NCI-H2029 (cell line): ENCODE measurements at regions not wholly inside any gene's neighbourhood (a gene's known extent, or its start where the extent isn't known, plus 50 kb on each side); places are given as distances from the start of the nearest gene placed in this dataset.

Experiments
- DNase-seq: peaks from one replicate; lab custom pipeline; 2025; lab: John Stamatoyannopoulos, UW

DNA sequence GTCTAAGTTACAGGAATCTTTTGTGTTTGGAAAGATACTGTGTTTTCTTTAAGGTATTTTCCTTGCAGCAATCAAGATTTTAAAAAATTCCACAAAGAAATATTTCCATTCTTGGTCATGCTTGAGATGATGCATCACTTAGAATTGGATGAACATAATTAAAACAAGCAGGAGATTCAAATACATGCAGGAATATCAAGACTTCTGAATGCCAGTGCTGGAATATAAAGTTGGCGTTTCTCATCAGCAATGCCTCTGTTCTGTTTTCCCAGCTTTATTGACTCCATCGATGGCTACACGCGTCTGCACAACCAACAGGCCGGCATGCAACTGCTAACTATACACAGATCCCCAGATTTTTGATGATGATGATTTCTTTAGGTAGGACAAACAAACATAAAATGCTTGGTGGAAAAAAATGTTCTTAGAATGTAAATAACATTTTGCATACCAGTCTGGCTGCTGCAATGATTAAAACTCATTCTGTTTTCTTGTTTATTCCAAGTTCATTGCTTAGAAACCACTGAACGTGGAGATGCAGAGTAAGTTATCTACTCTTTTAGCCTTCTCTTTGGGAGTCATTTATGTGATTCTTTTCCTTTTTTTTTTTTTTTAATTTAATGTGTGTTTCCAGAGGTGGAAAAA lies 91.3 kb upstream of the FAM171A1 start:
- DNase-seq, result no peak

- no peak for DNase-seq
Observed at GRCh38 chr10:15461353-15462108, 90.4 kb upstream of the FAM171A1 start.

GRCh38 chr10:15460661-15461060 lies 89.6 kb upstream of the FAM171A1 start:
- DNase-seq, result no peak

GRCh38 chr10:15459218-15459617 lies 88.1 kb upstream of the FAM171A1 start:
- DNase-seq, result no peak

DNA sequence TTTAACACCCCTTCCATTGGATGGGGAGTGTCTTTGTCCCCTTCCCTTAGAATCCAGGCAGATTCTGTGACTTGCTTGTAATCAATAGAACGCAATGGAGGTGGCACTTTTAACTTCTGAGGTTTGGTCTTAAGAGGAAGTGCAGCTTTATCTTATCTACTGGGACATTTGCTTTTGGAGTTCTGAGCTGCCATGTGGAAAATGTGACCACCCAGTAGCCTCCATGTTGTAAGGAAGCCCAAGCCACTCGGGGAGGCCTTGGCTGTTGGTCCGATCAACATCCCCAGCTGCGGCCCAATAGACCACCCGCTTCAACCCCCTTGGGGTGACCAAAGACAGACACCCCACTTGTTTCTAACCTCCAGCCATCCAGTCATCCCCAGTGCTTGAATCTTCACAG lies 86.3 kb upstream of the FAM171A1 start:
- DNase-seq, result no peak

- no peak for DNase-seq
Observed at GRCh38 chr10:15455456-15455855, 84.4 kb upstream of the FAM171A1 start.

GRCh38 chr10:15453926-15454325 lies 82.8 kb upstream of the FAM171A1 start:
- DNase-seq, result no peak

- no peak for DNase-seq
Observed at GRCh38 chr10:15453457-15453856, 82.4 kb upstream of the FAM171A1 start.

GRCh38 chr10:15452545-15452944 lies 81.5 kb upstream of the FAM171A1 start:
- no peak for DNase-seq

- no peak for DNase-seq
Observed at GRCh38 chr10:15451137-15452094, 80.3 kb upstream of the FAM171A1 start.

DNA sequence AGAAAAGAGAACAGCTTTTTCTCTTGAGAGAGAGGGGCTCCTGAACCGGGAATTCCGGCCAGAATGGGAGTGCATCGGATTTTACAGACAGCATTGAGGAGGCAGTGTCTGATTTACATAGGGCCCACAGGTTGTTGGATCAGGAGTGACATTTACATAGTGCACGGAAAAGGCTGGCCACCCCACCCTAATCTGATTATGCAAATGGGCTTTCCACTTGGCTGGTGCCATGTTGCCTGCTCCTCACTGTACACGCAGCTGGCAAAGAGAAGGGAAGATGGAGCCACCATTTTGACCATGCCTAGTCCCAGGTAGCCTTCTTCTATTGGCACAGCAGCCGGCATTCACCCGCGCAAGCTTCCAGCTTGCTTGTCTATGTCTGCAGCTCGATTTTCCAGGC lies 77.5 kb upstream of the FAM171A1 start:
- DNase-seq, result no peak

DNA sequence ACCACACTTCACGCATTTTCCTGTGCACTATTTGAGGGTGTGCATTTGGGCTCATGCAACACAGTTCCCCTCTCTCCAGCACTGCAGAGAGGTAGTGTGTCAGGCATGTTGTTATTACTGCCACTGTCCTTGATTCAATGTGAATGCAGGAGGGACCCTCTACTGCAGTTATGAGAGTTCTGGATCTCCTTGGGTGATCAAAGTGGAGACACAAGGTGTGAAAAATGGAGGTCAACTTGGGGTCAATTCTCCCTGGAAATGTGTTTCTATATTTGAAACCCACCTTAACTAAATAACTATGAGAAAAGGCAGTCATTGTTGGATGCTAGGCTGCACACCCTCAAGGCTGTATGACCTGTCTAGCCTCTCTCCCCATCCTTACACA lies 73.9 kb upstream of the FAM171A1 start:
- no peak for DNase-seq

DNA sequence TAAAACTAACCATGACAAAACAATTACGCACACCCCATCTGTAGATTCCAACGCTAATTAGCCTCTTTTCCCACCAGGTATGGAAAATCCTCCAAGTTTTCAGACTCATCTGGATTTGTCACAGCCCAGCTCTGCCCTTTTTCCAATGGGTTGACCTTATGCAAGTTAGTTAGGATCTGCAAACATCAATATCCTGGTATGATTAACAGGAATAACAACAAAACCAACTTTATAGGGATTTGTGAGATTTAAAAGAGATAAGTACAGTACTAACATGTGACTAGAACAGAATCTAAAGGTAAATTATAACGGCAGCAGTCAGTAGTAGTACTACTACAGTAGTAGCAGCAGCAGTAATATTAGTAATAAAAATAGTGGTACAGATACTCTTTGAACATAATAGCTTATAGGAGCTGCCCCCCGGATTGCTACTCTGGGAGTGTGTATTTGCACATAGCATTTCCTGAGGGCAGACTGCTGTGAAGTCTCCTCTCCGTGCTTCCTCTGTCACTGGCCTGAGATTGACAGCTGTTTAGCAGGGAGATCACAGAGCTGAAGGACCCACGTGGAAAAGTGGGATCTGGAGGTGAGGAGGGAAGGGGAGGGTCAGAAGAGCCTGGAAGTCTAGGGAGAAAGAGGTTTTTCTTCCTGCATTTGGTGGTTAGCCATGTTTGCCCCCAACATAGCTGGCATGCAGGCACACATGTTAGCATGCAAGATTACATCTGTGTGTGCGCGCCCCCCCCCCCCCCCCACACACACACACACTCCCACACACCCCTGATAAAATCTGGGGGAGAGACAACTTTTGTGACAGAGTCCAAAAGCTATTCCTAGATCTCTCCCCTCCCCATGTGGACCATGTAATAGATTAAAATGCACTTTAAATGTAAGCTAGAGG lies 73.3 kb upstream of the FAM171A1 start:
- no peak for DNase-seq

GRCh38 chr10:15442056-15442455 lies 71.0 kb upstream of the FAM171A1 start:
- DNase-seq, result no peak

DNA sequence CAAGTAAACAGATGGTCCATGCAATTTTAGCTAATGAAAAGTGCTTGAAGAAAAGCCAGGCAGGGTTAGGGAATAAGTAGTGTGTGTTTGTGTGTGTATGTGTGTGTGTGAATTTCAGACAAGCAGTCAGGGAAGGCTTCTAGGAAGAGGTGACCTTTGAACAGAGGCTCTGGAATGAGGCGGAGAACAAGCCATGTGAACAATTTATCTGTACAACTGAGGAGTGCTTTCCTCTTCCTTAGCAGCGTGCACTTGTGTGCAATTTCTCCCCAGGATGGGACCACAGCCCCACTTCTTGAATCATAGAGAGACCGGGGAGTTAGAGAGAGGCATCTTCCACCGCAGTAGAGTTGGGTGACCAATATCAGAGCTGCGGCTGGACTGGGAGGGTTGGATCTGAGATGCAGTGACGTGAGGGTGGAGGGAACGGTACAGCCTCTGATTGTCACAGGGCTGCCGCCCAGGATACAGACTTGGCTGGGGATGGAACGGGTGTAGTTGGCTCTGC lies 69.2 kb upstream of the FAM171A1 start:
- no peak for DNase-seq

- no peak for DNase-seq
Observed at GRCh38 chr10:15439341-15439842, 68.3 kb upstream of the FAM171A1 start.

DNA sequence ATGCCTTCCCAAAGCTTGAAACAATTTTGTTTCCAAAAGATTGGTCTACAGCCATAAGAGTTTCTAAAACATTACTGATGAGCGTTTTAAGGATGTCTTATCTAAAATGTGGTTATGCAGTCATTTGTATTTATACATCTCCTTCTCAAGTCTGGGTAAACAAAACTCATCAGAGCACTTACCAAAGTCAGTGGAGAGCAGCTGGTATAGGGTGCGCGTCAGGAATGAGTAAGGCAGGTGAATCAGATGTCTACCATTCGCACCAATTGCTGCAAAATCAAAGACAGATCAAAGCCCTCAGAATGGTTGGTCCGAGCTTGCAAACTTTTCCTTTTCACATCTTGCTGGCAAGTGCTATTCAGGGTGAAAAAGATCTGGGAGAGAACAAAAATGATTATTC lies 65.6 kb upstream of the FAM171A1 start:
- DNase-seq, result no peak

- peak; percentile 2 for DNase-seq
Observed at GRCh38 chr10:15433850-15434537, 62.9 kb upstream of the FAM171A1 start.

- DNase-seq, result no peak
Observed at GRCh38 chr10:15432266-15432665, 61.2 kb upstream of the FAM171A1 start.

- no peak for DNase-seq
Observed at GRCh38 chr10:15430969-15431771, 60.1 kb upstream of the FAM171A1 start.
